ENCODE measurements at regions not wholly inside any gene's neighbourhood (a gene's known extent, or its start where the extent isn't known, plus 50 kb on each side); places are given as distances from the start of the nearest gene placed in this dataset.

DNA sequence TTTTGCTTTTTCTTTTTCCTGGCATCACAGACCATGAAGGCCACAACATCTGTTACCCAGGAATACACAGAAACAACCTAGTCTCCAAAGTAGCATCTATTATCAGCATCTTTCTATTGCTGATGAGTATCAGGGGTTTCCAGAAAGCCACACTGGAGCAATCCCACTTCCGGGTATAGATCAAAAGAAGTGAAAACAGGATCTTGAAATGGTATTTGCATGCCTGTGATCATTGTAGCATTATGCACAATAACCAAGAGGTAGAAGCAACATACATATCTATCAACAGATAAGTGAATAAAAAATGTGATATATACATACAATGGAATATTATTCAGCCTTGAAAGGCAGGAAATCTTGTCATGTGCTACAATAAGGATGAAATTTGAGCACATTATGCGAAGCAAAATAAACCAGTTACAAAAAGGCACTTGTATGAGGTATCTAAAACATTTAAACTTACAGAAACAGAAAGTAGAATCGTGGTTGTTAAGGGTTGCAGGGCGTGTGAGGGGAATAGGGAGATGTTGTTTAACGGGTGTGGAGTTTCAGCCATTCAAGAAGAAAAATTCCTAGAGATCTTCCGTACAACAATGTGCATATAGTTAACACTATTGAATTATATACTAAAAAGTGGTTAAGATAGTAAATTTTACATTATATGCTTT, 115.1 kb downstream of the KCNE4 start:
- H3K4me2 ChIP-seq (ENCODE audit: insufficient read depth, insufficient read length, low read length): no peak overlapping the region
- H2BK120ac ChIP-seq (ENCODE audit: low read depth, low read length, poor library complexity, severe bottlenecking): no peak overlapping the region
- H3K4me3 Mint-ChIP-seq: no peak overlapping the region
- no peak overlapping the region for H2AK5ac ChIP-seq (ENCODE audit: insufficient read length, low read length)
- no peak overlapping the region for H3K9ac ChIP-seq (ENCODE audit: extremely low read depth, insufficient read length, low read length)
- no peak overlapping the region for H3T11ph ChIP-seq (ENCODE audit: low read length)
- H2BK20ac ChIP-seq (ENCODE audit: low read depth, low read length, poor library complexity, severe bottlenecking): no peak overlapping the region
- no peak overlapping the region for H4K5ac ChIP-seq (ENCODE audit: insufficient read length, low read depth, low read length)
- H3K79me1 ChIP-seq (ENCODE audit: insufficient read depth, low read depth, low read length, poor library complexity, severe bottlenecking): no peaks in the 10 kb centered on the region
- no peak overlapping the region for H4K8ac ChIP-seq (replicated peaks; ENCODE audit: insufficient read length, low read depth, low read length)
- H3K27me3 ChIP-seq (ENCODE audit: insufficient read depth, low read length): no peaks in the 10 kb centered on the region
- H3K9me3 Mint-ChIP-seq: peaks cover 3 to 4% of the 10 kb centered on the region in 2 experiments; a peak in 2 of 5 replicates
- H3K4me1 Mint-ChIP-seq: no peaks in the 10 kb centered on the region
- no peaks in the 10 kb centered on the region for H4K20me1 ChIP-seq (ENCODE audit: control insufficient read depth, insufficient read depth, insufficient read length)
- H3K4ac ChIP-seq (ENCODE audit: low read depth, low read length): no peak overlapping the region
- H3K23ac ChIP-seq (ENCODE audit: insufficient read length, low read depth, low read length): no peak overlapping the region
- no peaks in the 10 kb centered on the region; the same call in 1 of the 2 replicates for H3K27me3 Mint-ChIP-seq (ENCODE audit: low read depth)
- H3K4me1 ChIP-seq (ENCODE audit: insufficient read depth, low read length): no peaks in the 10 kb centered on the region
- H3K27ac Mint-ChIP-seq: no peak overlapping the region; a peak in 1 of 7 replicates
- no peaks in the 10 kb centered on the region for H3K79me2 ChIP-seq (ENCODE audit: insufficient read depth, low read length)
- no peaks in the 10 kb centered on the region for H3K9me3 ChIP-seq (ENCODE audit: control insufficient read depth, low read depth, low read length)
- no peaks in the 10 kb centered on the region for H3K23me2 ChIP-seq (ENCODE audit: insufficient read length, low read depth, low read length, poor library complexity, severe bottlenecking)
- H3K36me3 Mint-ChIP-seq (ENCODE audit: insufficient read depth in 1 of 3, low read depth in 3 of 3): no peaks in the 10 kb centered on the region; a peak in 1 of 7 replicates
- TF ChIP-seq, protein P1, sequence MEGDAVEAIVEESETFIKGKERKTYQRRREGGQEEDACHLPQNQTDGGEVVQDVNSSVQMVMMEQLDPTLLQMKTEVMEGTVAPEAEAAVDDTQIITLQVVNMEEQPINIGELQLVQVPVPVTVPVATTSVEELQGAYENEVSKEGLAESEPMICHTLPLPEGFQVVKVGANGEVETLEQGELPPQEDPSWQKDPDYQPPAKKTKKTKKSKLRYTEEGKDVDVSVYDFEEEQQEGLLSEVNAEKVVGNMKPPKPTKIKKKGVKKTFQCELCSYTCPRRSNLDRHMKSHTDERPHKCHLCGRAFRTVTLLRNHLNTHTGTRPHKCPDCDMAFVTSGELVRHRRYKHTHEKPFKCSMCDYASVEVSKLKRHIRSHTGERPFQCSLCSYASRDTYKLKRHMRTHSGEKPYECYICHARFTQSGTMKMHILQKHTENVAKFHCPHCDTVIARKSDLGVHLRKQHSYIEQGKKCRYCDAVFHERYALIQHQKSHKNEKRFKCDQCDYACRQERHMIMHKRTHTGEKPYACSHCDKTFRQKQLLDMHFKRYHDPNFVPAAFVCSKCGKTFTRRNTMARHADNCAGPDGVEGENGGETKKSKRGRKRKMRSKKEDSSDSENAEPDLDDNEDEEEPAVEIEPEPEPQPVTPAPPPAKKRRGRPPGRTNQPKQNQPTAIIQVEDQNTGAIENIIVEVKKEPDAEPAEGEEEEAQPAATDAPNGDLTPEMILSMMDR (conservative IDR thresholded peaks at IDR 0.05): no peak
- H3K27ac ChIP-seq (ENCODE audit: insufficient read length, low read depth, low read length): no peak overlapping the region
- no peak overlapping the region for H2BK5ac ChIP-seq (ENCODE audit: insufficient read length, low read length)
- H3K14ac ChIP-seq (ENCODE audit: insufficient read depth, low read length): no peak overlapping the region
- H3K18ac ChIP-seq (ENCODE audit: insufficient read length, low read depth, low read length): no peak overlapping the region
- no peak overlapping the region for H2BK12ac ChIP-seq (ENCODE audit: insufficient read length, low read depth, low read length)
- no peak overlapping the region for H3K56ac ChIP-seq (ENCODE audit: insufficient read length, low read depth, low read length)
- H2AFZ ChIP-seq (ENCODE audit: low read length): no peak overlapping the region
- 100% methylated on average over 1 of the region's 6 CpGs for WGBS (ENCODE audit: extremely low coverage, insufficient read length, low lambda C conversion rate)
- DNase-seq: no peak
- no peak overlapping the region for H2BK15ac ChIP-seq (ENCODE audit: low read depth, low read length)
- H4K91ac ChIP-seq (ENCODE audit: insufficient read length, low read depth, low read length): no peak overlapping the region

Measured in H9 (cell line).